ENCODE measurements at regions not wholly inside any gene's neighbourhood (a gene's known extent, or its start where the extent isn't known, plus 50 kb on each side); places are given as distances from the start of the nearest gene placed in this dataset.

DNA sequence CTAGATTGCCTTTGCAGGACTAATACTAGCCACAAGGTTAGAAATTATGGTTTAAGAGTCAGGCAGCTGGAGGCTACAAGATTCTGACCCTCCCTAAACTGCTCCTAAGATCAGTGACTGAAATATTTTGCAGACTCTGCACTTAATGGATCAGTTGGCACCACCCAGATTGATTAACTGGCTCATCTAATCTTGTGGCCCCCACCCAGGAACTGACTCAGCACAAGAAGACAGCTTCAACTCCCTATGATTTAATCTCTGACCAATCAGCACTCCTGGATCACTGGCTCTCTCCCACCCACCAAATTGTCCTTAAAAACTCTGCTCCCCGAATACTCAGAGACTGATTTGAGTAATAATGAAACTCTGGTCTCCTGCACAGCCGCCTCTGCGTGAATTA, 145.4 kb upstream of the LCORL start:
- TF ChIP-seq, protein P1, sequence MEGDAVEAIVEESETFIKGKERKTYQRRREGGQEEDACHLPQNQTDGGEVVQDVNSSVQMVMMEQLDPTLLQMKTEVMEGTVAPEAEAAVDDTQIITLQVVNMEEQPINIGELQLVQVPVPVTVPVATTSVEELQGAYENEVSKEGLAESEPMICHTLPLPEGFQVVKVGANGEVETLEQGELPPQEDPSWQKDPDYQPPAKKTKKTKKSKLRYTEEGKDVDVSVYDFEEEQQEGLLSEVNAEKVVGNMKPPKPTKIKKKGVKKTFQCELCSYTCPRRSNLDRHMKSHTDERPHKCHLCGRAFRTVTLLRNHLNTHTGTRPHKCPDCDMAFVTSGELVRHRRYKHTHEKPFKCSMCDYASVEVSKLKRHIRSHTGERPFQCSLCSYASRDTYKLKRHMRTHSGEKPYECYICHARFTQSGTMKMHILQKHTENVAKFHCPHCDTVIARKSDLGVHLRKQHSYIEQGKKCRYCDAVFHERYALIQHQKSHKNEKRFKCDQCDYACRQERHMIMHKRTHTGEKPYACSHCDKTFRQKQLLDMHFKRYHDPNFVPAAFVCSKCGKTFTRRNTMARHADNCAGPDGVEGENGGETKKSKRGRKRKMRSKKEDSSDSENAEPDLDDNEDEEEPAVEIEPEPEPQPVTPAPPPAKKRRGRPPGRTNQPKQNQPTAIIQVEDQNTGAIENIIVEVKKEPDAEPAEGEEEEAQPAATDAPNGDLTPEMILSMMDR (IDR thresholded peaks at IDR 0.05), result no peak
- no peak for TF ChIP-seq POLR2A (IDR thresholded peaks at IDR 0.05)

Data from heart left ventricle (tissue), 13 donors.